DMS79 (cell line): ENCODE measurements at regions not wholly inside any gene's neighbourhood (a gene's known extent, or its start where the extent isn't known, plus 50 kb on each side); places are given as distances from the start of the nearest gene placed in this dataset.

Source experiments
- DNase-seq: peaks from one replicate; lab custom pipeline; 2025; lab: John Stamatoyannopoulos, UW

DNA sequence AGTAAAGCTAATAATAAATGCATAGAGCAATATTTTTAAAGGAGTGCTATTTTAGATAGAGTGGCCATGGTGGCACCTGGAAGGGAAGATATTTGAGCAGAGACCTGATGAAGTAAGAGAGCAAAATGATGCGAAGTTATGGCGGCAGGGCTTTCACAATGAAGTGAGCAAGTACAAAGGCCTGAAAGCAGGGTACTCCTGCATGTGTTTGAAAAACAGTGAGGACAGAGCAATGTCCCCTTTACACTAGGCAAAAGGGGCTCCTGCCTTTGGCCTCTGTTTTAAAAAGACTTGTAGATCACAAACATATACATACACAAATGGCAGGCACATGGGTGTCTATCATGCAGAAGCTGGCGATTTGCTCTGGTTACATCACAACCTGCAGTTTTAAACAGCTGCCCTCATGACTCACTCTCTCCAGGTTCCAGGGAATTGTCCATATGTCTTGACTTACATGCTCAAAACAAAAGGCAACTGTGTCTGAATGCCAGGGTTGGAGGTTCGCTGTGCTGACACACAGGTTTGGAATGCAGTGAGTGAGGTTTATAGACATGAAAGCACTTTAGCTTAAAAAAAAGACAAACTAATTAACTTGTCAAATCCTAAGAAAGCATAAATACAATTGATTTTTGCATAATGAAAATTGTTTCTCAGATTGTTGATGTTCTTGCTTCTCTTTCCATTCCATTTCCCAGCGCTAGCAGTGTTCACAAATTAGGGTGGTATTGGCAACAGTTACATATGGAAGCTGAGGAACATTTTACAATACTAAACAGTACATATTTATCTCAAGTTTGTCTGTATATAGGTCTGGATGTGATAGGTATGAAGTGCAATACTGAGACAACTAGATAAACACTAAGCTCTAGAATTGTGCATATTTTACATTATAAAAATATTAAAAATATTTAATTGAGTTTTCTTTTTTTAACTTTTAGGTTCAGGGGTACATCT is 313.9 kb downstream of the BARHL2 start:
- DNase-seq, result no peak

DNA sequence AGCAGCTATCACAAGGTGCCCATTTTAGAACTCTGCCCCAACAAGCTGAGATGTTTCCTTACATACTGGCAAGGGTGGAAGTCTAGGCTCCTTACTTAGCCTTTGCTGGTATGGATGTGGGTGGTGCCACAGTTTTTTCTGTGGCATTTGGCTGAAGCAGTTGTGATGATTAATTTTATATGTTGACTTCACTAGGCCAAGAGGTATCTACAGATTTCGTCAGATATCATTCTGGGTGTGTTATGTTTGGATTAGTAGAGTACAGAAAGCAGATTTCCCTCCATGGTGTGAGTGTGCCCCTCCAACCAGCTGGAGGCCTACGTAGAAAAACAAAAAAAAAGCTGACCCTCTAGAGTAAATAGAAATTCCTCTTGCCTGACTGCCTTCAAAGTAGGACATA is 317.0 kb downstream of the BARHL2 start:
- DNase-seq, result no peak

DNA sequence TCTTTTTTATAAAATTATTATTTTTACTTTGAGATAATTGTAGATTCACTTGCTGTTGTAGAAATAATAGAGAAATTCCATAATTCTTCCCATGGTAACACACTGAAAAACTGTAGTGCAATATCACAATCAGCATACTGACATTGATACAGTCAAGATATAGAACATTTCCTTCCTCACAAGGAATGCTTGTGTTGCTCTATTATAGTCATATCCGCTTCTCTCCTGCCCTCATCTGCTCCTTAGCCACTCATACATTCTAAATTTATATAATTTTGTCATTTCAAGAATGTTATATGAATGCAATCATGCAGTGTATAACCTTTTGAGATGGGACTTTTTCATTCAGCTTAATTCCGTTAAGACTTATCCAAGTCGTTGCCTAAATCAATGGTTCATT is 320.2 kb downstream of the BARHL2 start:
- no peak for DNase-seq

DNA sequence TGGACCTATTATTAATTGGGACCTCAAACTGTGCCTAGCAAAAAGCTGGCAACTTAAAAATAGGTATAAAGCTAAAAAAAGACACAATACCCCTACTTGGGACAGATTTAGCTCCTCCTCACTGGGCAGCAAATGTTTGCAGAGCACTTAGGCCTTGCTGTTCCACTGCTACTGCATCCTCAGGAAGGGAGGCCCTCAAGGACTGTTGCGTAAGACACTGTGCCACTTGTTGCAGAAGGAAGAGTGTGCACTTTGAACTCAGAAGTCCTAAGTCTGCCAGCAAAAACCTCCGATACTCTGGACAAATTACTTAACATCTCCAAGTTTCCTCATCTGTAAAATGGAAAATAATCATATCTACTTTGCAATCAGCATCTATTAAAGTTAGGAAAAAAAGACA is 322.9 kb downstream of the BARHL2 start:
- no peak for DNase-seq

DNA sequence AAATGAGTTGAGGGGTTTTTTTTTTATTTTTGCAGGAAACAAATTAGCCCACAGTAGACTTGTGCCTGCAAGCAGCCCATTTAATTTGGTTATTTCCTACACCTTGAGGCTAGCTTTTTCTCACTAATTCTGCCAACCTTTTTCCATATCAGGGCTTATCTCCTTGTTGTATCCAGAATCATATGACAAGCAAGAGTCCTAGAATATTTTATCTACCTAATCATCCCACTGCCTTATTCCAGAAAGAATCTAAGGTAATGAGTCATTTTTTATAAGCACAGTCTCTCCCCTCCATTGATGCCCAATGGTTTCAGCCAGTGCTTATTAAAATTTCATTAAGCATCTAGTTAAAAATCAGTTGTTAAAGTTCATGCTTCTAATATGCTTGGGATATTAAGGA is 324.1 kb downstream of the BARHL2 start:
- DNase-seq, result no peak

DNA sequence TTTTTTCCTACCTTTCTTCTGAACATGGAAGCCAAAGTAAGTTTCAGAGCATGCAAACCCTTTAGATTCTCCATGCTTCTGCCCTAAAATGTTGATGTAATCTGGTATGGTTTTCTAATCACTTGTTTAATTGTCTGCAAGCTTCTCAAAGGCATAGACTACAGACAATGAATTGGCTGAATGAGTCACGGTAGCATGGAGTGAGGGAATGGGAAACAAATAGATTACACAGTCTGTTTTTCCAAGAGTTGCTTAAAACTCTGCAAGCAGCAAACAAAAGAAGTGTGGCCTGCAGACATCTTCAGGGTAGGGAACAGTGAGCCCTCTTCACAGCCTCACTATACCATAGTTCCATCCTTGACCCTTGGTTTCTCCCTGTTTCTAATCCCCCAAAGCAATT is 326.0 kb downstream of the BARHL2 start:
- DNase-seq, result no peak

DNA sequence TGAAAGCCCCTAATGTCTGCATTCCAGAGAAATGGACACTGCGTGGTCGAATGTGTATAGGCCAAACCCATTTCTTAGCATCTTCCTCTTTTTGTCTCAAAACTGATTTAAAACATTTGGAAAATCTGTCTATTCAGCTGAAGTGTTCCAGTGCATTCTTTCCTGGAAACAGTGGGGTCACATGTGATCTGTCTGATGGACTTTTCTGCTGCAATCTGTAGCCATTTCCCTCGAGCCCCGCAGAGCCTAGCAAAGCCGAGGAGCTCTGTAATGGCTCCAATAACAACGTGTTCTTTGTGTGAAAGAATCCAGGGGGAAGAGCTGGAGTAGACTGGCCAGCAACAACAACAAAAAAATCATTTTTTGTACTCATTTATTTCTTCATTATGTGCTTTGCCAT is 329.3 kb downstream of the BARHL2 start:
- DNase-seq, result no peak

DNA sequence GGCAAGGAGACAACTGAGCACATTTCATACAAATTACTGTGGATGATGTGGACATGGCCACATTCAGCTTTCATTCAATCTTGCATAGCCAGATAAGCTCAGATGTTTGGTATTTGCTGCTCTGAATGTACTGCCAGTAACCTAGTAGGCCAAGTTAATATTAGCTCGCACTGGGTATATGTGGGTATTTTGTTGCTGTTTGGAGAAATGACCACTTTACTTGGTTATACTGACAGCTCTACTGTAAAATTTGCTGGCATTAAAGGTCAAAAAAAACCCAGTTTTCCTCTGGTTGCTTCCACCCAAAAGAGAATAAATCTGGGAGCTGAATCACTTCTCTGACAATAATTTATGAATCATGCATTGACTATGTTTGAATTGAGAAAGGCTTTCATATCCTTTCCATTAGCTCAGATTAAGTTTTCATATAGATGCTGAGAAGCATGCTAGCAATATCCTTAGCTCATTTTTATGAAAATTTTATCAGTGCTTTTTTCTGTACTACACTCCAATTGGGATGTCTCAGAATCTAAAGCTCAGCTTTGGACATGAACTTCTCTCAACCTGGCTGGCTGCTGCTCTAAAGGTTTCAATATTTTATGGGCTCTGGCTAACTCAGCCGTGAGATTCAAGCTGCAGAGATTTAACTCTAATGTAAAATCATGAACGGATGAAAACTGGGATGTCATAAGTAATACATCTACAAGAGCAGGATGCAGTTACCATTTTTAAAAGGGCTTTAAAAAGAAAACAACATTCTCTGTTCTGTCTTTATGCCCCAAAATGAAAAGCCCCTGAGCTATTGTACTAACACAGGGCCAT is 330.0 kb downstream of the BARHL2 start:
- DNase-seq, result no peak

DNA sequence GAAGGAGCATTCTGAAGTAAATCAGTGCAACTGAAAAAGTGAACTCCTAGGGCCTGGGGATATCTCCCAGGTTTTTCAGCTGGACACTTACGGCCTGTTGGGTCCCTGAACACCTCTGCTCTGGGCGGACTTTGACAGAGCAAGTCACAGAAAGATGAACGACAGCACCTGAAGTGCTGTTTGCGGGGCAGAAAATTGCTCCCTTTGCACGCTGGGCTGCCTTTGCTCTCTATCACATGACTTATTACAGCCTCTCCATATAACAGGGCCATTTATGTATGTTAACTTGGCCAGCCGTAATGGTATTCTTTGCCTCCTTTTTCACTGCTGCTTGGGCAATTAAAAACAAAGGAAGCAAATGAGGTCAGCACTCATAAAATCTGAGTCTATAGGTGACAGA is 332.9 kb downstream of the BARHL2 start:
- peak; percentile 20 for DNase-seq

DNA sequence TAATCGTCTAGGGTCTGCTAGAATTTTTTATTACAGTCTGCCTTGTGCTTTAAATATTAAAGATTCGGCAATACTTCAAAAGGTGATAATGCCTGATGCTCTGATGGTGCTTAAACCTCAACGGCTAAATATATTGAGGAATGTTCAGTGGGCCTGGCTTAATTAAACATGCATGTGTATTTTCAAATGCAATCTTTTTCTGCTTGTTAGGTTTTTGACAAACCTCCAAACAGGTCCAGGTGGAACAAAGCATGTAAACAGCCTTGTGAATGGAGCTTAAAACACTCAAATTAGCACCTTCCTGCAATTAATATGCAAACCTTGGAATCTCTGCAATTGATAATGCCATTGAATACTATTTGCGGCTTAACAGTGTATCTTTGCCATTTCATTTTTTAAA is 334.9 kb downstream of the BARHL2 start:
- DNase-seq, result no peak

DNA sequence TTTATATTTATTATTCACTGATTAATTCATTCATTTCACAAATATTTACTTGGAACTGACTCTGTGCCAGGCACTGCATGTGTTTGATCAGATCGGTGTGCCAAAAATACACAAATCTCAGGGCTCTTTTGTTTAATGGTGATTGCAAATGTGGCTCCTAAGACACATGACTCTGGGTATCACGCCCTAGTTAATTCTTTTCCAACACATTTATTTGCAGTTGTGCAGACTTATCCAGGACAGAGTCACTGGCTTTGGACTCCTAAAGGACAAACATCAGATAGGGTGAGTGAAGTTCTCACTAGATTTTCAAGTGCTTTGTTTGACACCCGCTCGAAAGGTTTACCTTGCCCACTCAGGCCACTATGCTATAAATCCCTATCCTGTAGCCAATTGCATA is 335.5 kb downstream of the BARHL2 start:
- no peak for DNase-seq

DNA sequence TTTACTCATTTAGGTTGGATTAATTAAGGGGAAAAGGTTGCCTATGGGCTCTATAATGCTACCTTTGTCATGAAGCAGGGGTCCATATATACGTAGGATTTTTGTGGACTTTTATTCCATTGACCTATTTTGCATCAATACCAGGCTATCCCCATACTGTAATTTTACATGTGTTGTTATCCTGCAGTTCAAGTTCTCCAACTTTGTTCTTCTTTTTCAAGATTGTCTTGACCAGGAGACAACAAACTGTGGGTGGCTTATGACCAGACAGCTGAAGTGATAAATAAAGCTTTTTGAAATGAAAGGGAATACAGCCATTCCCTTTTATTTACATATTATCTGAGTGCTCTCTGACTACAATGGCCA is 345.7 kb downstream of the BARHL2 start:
- peak; percentile 46 for DNase-seq

DNA sequence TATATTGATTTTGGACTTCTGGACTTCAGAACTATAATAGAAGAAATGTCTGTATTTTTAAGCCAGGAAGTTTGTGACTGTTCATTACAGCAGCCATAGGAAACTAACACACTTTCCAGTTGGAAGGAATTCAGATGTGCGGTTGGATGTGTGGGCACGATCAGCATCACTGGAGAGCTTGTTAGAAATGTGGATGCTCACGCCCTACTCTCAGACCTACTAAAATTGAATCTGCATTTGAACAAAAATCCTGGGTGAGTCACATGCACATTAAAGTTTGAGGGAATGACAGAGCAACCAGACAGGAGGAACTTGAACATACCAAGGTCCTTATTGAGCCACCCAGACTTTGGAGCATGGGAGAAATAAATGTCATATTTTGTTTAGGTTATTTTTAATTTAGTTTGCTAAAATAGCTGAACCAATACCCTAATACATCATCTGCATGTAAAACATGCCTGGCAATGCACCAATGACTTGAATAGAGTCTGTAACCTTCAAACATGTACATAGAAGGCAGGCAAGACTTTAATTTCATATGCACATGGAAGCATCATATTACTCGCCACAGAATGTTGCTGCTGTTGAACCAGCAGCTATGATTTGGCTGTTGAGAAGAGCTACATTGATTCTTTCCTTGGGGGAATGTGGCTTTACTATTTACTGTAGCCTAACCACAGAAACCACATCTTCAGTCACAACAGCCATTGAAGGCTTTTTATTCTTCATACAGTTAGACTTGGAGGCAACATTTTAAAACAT is 346.2 kb downstream of the BARHL2 start:
- DNase-seq, result peak; percentile 87

DNA sequence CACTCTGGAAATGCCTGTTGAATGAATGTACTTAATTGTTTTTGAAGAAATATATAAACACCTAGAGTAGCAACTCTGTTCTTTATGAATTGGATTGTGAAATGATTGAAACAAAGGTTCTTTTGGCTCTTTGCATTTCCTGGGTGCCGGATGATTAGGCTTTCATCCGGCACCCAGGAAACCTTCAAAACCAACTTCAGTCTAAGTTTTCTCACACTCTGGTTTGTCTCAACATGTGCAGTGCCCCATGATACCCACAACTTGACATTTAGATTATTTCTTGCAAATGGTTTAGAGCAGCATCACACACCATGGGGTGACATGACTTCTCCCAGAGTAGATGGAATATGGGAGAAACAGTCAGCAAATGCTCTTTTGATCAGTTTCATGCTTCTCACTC is 354.9 kb downstream of the BARHL2 start:
- no peak for DNase-seq

DNA sequence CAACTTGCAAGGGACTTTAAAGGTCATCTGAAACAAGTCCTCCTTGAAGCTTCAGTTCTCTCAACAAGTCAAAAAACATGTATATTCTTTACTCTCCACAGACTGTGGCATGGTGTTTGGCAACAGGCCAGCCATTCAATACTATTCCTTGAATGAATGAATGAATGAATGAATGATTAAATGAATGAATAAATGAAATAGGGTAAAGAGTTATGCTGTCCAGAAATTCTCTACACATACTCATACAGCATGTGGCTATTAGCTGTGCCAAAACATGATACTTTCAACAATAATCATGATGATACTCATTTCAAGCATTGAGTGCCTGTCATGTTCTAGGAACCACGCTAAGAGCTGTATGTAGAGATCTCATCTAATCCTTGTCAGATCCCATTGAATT is 356.1 kb downstream of the BARHL2 start:
- DNase-seq, result no peak

DNA sequence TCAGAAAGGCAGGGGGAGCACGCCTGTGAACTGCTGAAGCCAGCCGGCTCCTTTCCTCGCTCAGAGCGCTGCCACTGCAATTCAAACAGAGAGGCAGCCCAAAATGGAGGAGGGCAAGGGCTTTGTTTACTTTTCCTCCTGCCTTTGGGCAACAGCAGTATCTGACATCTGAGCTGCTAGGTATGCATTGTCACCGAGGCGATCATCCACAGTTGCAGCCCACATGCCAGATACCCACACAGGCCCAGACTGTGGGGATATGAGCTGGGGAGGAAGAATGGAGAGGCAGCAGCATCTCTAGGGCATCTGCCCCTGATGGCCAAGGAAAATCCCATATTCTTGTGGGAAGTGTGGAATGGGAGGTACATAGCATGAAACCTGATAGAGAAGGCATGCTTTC is 357.1 kb downstream of the BARHL2 start:
- DNase-seq, result no peak

DNA sequence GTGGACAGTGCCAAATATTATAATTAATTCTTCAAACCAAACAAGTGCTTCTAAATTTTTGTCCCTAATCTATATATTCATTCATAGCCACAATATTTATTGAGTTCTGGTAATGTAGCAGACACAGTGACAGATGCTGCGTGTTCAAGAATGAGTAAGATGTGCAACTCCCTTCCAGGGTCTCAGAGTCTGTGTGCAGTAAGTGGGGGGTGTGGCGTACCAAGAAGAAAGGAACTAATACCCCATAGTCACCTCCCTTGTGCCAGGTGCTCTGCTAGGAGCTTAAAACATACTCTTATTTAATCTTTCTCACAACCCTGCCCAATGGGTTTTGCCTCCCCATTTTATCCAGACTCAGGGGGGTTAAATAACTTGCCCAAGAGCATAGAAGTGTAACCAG is 358.7 kb downstream of the BARHL2 start:
- DNase-seq, result no peak

DNA sequence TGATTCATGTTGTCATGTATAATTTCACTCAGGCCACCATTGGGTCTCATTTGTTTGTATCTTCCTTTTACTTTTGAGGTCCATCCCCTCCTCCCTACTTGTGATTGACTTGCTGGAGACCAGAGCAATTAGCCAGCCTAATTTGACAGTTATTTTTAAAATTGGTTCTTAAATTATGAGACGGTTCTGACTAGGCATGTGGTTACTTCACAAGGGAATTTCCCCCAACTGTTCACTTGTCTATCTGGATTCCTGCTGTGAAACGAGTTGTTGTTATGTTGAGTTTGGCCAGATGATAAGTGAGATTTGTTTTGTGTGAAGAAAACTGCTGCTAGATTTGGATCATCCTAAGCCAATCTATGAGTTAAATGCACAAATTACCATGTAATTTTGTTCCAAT is 359.1 kb downstream of the BARHL2 start:
- no peak for DNase-seq

DNA sequence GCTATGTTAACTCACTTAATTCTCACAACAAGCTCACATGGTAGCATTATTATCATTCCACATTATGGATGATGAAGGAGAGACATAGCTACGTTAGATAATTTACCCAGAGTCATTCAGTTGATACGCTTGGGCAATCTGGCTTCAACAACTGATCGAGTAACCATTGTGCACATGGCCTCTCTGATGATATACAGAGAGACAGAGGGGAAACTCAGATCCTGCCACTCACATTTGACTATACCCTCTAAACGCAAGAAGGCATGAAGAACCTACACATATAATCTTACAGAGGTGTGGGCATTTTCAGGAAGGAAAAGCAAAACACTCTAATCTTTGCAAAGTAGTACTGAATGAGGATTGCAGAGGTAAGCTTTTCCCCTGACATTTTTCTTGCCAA is 360.1 kb downstream of the BARHL2 start:
- no peak for DNase-seq

DNA sequence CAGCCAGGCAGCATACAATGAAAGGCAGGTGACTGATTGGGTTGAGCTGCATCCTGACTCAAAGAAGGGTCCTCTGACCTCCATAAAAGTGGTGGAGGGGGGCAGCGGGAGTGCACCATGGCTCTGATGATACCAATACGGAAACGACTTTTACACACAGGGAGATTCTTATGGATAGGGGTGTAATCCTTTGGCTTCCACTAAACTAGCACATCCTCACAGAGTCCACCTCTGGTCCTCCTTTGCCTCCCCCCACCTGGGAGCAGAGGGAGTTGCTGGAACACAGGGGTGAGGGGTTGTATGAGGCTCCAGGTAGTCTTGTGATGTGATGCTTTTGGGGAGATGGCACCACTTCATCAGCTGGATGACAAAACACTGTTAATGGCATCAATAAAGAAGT is 361.0 kb downstream of the BARHL2 start:
- DNase-seq, result no peak

DNA sequence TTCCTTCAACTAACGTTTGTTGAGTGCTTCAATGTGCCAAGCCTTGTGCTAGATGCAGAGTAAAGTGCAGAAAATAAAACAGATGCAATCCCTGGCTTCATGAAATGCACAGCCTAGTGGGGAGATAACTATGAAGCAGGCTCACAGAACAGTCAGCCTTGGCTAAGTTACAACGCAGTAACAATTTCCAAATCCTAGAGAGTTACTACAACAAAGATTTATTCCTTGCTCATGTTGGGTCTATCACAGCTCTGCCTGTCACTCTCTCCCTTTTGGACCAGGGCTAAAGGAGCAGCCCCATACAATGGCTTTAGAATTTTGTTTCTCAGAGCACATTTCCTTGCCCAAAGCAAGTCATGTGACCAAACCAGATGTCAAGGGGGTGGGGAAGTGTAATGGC is 359.8 kb downstream of the ZNF326 start:
- no peak for DNase-seq

DNA sequence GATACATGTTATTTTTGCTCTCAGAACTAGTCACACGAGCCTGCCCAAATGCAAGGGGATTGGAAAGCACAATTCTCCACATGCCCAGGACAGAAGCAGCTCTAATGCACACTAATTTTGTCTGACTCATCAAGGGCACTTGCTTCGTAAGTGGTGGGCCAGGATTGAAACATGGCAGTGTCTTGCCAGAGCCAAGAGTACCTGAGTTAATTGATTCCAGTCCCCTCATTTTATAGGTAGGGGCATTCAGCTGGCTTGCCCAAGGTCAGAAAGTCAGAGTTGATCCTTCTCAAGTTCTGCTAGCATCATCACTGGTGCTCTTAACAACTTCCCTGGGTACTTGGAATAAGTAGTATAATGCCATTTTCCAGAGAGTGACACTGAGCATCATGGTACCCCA is 356.1 kb downstream of the ZNF326 start:
- DNase-seq, result no peak

DNA sequence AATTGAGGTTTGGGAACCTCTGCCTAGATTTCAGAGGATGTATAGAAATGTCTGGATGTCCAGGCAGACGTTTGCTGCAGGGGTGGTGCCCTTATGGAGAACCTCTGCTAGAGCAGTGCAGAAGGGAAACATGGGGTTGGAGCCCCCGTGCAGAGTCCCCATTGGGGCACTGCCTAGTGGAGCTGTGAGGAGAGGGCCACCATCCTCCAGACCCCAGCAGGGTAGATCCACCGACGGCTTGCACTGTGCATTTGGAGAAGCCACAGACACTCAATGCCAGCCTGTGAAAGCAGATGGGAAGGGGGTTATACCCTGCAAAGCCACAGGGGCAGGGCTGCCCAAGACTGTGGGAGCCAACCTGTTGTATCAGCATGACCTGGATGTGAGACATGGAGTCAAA is 354.6 kb downstream of the ZNF326 start:
- no peak for DNase-seq
